HEK293 (cell line): ENCODE measurements at regions not wholly inside any gene's neighbourhood (a gene's known extent, or its start where the extent isn't known, plus 50 kb on each side); places are given as distances from the start of the nearest gene placed in this dataset.

Experiments used
- TCF7L2 ChIP-seq: IDR thresholded peaks from 2 replicates; pipeline ENCODE4 v1.6.1; 2011; ENCODE audit warnings: low read depth, mild to moderate bottlenecking, inconsistent platforms, low read length, moderate library complexity, borderline replicate concordance
- YY1 ChIP-seq: fragments of 450-650 bp; formaldehyde crosslinking; IDR thresholded peaks from 2 replicates; pipeline ENCODE4 v1.5.1; 2018; ENCODE audit warnings: missing biosample characterization, missing genetic modification characterization
- ZNF114 ChIP-seq: fragments of 450-650 bp; formaldehyde crosslinking; IDR thresholded peaks from 2 replicates; pipeline ENCODE4 v1.5.0; 2017; ENCODE audit warnings: missing biosample characterization, missing genetic modification characterization
- ZNF248 ChIP-seq: fragments of 450-650 bp; formaldehyde crosslinking; IDR thresholded peaks from 2 replicates; pipeline ENCODE4 v1.5.1; 2017; ENCODE audit warnings: missing biosample characterization, missing genetic modification characterization
- TF ChIP-seq, protein P1 (sequence below): fragments of 450-650 bp; IDR thresholded peaks from 2 replicates; pipeline ENCODE4 v1.5.1; 2018; ENCODE audit warnings: missing biosample characterization, missing genetic modification characterization
- TF ChIP-seq, protein P2 (sequence below): fragments of 450-650 bp; formaldehyde crosslinking; IDR thresholded peaks from 2 replicates; pipeline ENCODE4 v1.5.1; 2016; ENCODE audit warnings: missing biosample characterization, missing genetic modification characterization
- TF ChIP-seq, protein P3 (sequence below): fragments of 450-650 bp; formaldehyde crosslinking; optimal IDR thresholded peaks from 2 replicates; pipeline ENCODE3; 2016; ENCODE audit warnings: missing biosample characterization, mild to moderate bottlenecking, missing genetic modification characterization
- TF ChIP-seq, protein P4 (sequence below): fragments of 450-650 bp; formaldehyde crosslinking; conservative IDR thresholded peaks from 2 replicates; pipeline ENCODE4 v1.5.1; 2016; ENCODE audit warnings: low read depth, missing biosample characterization, missing genetic modification characterization
- TF ChIP-seq, protein P5 (sequence below): fragments of 450-650 bp; formaldehyde crosslinking; IDR thresholded peaks from 2 replicates; pipeline ENCODE4 v1.5.1; 2016; ENCODE audit warnings: missing biosample characterization, missing genetic modification characterization

DNA sequence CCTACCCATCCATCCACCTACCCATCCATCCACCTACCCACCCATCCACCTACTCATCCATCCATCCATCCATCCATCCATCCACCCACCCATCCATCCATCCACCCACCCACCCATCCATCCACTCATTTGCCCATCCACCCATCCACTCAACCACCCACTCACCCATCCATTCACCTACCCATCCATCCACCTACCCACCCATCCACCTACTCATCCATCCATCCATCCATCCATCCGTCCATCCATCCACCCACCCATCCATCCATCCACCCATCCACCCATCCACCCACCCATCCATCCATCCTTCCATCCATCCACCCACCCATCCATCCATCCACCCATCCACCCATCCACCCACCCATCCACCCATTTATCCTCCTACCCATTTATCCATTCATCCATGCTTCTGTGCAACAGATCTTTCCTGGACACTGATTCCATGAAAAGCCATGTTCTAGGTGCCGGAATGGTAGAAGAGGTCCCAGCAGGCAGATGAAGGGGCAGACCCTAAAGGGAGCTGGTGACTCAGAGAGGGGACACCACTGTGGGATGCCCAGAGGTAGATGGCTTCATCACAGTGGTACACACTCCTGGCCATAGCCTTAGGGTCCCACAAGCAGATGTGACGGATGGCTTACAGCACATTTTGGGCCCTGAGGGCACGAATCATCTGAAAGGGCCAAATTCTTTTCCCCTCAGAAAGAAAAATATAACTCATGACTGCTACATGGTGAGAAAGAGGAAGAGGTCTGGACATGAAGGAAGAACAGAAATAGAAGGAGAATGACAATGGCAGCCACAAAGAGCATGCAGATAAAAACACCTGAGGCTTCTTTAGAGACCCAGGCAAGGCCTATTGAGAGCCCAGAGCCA, 76.0 kb downstream of the KCTD15 start:
- TF ChIP-seq, protein P1, sequence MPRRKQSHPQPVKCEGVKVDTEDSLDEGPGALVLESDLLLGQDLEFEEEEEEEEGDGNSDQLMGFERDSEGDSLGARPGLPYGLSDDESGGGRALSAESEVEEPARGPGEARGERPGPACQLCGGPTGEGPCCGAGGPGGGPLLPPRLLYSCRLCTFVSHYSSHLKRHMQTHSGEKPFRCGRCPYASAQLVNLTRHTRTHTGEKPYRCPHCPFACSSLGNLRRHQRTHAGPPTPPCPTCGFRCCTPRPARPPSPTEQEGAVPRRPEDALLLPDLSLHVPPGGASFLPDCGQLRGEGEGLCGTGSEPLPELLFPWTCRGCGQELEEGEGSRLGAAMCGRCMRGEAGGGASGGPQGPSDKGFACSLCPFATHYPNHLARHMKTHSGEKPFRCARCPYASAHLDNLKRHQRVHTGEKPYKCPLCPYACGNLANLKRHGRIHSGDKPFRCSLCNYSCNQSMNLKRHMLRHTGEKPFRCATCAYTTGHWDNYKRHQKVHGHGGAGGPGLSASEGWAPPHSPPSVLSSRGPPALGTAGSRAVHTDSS (tag by site-specific recombination), result no peak
- TF ChIP-seq, protein P2, sequence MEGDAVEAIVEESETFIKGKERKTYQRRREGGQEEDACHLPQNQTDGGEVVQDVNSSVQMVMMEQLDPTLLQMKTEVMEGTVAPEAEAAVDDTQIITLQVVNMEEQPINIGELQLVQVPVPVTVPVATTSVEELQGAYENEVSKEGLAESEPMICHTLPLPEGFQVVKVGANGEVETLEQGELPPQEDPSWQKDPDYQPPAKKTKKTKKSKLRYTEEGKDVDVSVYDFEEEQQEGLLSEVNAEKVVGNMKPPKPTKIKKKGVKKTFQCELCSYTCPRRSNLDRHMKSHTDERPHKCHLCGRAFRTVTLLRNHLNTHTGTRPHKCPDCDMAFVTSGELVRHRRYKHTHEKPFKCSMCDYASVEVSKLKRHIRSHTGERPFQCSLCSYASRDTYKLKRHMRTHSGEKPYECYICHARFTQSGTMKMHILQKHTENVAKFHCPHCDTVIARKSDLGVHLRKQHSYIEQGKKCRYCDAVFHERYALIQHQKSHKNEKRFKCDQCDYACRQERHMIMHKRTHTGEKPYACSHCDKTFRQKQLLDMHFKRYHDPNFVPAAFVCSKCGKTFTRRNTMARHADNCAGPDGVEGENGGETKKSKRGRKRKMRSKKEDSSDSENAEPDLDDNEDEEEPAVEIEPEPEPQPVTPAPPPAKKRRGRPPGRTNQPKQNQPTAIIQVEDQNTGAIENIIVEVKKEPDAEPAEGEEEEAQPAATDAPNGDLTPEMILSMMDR, result no peak
- TF ChIP-seq, protein P3, sequence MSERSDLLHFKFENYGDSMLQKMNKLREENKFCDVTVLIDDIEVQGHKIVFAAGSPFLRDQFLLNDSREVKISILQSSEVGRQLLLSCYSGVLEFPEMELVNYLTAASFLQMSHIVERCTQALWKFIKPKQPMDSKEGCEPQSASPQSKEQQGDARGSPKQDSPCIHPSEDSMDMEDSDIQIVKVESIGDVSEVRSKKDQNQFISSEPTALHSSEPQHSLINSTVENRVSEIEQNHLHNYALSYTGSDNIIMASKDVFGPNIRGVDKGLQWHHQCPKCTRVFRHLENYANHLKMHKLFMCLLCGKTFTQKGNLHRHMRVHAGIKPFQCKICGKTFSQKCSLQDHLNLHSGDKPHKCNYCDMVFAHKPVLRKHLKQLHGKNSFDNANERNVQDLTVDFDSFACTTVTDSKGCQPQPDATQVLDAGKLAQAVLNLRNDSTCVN (tag by site-specific recombination), result no peak
- TF ChIP-seq, protein P4, sequence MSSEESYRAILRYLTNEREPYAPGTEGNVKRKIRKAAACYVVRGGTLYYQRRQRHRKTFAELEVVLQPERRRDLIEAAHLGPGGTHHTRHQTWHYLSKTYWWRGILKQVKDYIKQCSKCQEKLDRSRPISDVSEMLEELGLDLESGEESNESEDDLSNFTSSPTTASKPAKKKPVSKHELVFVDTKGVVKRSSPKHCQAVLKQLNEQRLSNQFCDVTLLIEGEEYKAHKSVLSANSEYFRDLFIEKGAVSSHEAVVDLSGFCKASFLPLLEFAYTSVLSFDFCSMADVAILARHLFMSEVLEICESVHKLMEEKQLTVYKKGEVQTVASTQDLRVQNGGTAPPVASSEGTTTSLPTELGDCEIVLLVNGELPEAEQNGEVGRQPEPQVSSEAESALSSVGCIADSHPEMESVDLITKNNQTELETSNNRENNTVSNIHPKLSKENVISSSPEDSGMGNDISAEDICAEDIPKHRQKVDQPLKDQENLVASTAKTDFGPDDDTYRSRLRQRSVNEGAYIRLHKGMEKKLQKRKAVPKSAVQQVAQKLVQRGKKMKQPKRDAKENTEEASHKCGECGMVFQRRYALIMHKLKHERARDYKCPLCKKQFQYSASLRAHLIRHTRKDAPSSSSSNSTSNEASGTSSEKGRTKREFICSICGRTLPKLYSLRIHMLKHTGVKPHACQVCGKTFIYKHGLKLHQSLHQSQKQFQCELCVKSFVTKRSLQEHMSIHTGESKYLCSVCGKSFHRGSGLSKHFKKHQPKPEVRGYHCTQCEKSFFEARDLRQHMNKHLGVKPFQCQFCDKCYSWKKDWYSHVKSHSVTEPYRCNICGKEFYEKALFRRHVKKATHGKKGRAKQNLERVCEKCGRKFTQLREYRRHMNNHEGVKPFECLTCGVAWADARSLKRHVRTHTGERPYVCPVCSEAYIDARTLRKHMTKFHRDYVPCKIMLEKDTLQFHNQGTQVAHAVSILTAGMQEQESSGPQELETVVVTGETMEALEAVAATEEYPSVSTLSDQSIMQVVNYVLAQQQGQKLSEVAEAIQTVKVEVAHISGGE (tag by site-specific recombination), result no peak
- TF ChIP-seq, protein P5, sequence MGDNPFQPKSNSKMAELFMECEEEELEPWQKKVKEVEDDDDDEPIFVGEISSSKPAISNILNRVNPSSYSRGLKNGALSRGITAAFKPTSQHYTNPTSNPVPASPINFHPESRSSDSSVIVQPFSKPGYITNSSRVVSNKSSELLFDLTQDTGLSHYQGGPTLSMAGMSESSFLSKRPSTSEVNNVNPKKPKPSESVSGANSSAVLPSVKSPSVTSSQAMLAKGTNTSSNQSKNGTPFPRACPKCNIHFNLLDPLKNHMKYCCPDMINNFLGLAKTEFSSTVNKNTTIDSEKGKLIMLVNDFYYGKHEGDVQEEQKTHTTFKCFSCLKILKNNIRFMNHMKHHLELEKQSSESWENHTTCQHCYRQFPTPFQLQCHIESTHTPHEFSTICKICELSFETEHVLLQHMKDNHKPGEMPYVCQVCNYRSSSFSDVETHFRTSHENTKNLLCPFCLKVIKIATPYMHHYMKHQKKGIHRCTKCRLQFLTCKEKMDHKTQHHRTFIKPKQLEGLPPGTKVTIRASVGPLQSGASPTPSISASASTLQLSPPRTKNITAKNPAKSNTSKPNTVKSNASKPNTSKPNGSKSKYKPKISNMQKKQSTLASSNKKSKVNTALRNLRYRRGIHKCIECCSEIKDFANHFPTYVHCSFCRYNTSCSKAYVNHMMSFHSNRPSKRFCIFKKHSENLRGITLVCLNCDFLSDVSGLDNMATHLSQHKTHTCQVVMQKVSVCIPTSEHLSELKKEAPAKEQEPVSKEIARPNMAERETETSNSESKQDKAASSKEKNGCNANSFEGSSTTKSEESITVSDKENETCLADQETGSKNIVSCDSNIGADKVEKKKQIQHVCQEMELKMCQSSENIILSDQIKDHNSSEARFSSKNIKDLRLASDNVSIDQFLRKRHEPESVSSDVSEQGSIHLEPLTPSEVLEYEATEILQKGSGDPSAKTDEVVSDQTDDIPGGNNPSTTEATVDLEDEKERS (tag by site-specific recombination), result no peak
- TF ChIP-seq ZNF114 (tag by site-specific recombination), result no peak
- TF ChIP-seq YY1, result no peak
- no peak for TF ChIP-seq TCF7L2
- TF ChIP-seq ZNF248 (tag by site-specific recombination), result no peak
